Common myeloid progenitor, CD34-positive (primary cell): ENCODE measurements at regions not wholly inside any gene's neighbourhood (a gene's known extent, or its start where the extent isn't known, plus 50 kb on each side); places are given as distances from the start of the nearest gene placed in this dataset.

ENCODE experiments used
- CTCF ChIA-PET: fragments of 350-600 bp; sonication (Branson Sonifier 250); formaldehyde crosslinking; loops from one replicate; lab custom pipeline; 2021; ENCODE audit warnings: antibody characterized with exemption; lab: Charles Lee
- POLR2A ChIA-PET: fragments of 350-600 bp; sonication (Branson Sonifier 250); formaldehyde crosslinking; loops from one replicate; lab custom pipeline; 2021; ENCODE audit warnings: antibody characterized with exemption; lab: Charles Lee
- DNase-seq, 3 donors: peaks; one replicate each; pipeline versions ENCODE4 v3.0.0 to v3.0.0-alpha.2; 2013
- H3K27ac ChIP-seq, 2 experiments: 1 replicate in 1 of 2; 2 replicates in 1 of 2; pipeline ENCODE4 v1.7.0; 2013; ENCODE audit warnings: inconsistent platforms in 2 of 2, low read length in 2 of 2, mild to moderate bottlenecking in 2 of 2, low read depth in 1 of 2, moderate library complexity in 1 of 2; ENCODE audit not compliant: severe bottlenecking in 2 of 2, insufficient read depth in 1 of 2, poor library complexity in 1 of 2
- H3K27me3 ChIP-seq, 5 experiments: replicated peaks in 2 of 5; 1 replicate in 3 of 5; 2 replicates in 2 of 5; pipeline versions ENCODE4 v1.6.1 to v1.7.0; 2013; ENCODE audit warnings: low read length in 4 of 5, mild to moderate bottlenecking in 2 of 5, moderate library complexity in 2 of 5, inconsistent platforms in 1 of 5; ENCODE audit not compliant: insufficient read depth in 5 of 5, control insufficient read depth in 4 of 5
- H3K36me3 ChIP-seq, 4 experiments: 1 replicate in 2 of 4; 2 replicates in 2 of 4; pipeline versions ENCODE4 v1.6.1 to v1.7.0; 2013; ENCODE audit warnings: low read length in 3 of 4, control low read depth in 1 of 4, mild to moderate bottlenecking in 1 of 4; ENCODE audit not compliant: control insufficient read depth in 4 of 4, insufficient read depth in 4 of 4
- H3K4me1 ChIP-seq, 4 experiments: 1 replicate in 3 of 4; 2 replicates in 1 of 4; pipeline versions ENCODE4 v1.6.1 to v1.7.1; 2013; ENCODE audit warnings: low read length in 3 of 4, mild to moderate bottlenecking in 3 of 4, control low read depth in 1 of 4, inconsistent platforms in 1 of 4, moderate library complexity in 1 of 4; ENCODE audit not compliant: control insufficient read depth in 4 of 4, insufficient read depth in 4 of 4; ENCODE audit errors: control extremely low read depth in 1 of 4
- H3K4me3 ChIP-seq, 7 experiments: 1 replicate in 4 of 7; 2 replicates in 3 of 7; pipeline versions ENCODE4 v1.5.1 to v1.7.0; 2013; ENCODE audit warnings: mild to moderate bottlenecking in 7 of 7, low read length in 6 of 7, moderate library complexity in 6 of 7, inconsistent platforms in 2 of 7, low read depth in 2 of 7, control low read depth in 1 of 7; ENCODE audit not compliant: insufficient read depth in 4 of 7, control insufficient read depth in 1 of 7; ENCODE audit errors: extremely low read depth in 1 of 7
- H3K9me3 ChIP-seq, 5 experiments: 1 replicate in 4 of 5; 2 replicates in 1 of 5; pipeline versions ENCODE4 v1.6.1 to v1.7.1; 2013; ENCODE audit warnings: low read length in 4 of 5, mild to moderate bottlenecking in 2 of 5, inconsistent platforms in 1 of 5, low read depth in 1 of 5, moderate library complexity in 1 of 5; ENCODE audit not compliant: control insufficient read depth in 4 of 5, insufficient read depth in 2 of 5; ENCODE audit errors: control extremely low read depth in 1 of 5
- WGBS: methylation state at CpG from one replicate; pipeline ENCODE4 v1.1.5; 2013; ENCODE audit not compliant: insufficient coverage; 5-methylcytosine and 5-hydroxymethylcytosine counted together

DNA sequence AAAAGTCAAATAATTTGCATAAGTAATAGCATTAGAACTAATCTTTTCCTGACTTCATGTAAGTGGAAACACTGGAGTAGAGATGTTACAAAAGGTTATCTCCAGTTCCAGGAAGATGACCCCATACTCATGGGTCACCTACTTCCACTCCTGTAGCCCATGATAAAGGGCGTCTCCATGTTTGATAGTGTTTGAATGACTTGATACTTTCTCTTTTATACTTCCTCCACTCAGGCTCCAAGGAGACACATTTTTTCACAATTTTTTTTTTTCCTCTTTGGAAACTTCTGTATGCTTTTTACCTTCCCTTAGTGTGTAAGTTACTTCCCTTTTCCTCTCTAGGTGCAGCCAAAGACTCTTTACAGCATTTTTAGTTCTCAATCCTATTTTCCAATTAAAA, 382.1 kb upstream of the B3GALT2 start:
- peaks cover 0 to 3% (median 0%) of the 10 kb centered on the region in 5 experiments for H3K9me3 ChIP-seq
- H3K27ac ChIP-seq, result no peak overlapping the region
- peak; percentile 8 to 73 (median 60) for DNase-seq
- H3K36me3 ChIP-seq, result no peaks in the 10 kb centered on the region
- peaks cover 0 to 7% (median 0%) of the 10 kb centered on the region in 4 experiments for H3K4me1 ChIP-seq
- ChIA-PET CTCF (interaction anchor here (1.4 kb wide), 1 partner anchor 11 kb away, joined by 4 read pairs; no protein-coding TSS in a partner anchor), POLR2A (no interaction called here)
- H3K4me3 ChIP-seq, result no peak overlapping the region
- no peaks in the 10 kb centered on the region for H3K27me3 ChIP-seq
- WGBS, result 80% methylated on average over 1 of the region's 1 CpG

DNA sequence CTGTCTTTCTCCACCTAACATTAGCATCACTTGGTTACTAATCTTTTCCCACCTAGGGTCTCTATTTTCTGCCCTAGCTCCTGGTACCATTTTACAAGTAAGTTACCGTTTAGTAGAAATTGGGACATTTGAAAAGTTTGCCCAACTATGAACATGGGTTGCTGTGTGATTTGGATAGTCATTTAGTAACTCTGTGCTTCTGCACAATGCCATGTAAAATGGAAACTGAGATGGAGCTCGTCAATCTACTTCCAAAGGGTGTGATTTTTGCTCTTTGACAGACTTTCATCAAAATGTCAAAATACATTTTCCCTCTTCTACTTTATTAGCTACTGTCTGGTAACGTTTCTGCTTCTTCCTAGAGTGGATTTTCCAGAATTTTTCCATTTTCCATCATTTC, 381.5 kb upstream of the B3GALT2 start:
- WGBS, result 92% methylated on average over 2 of the region's 3 CpGs
- no peak for DNase-seq
- H3K4me1 ChIP-seq, result peaks cover 0 to 7% (median 0%) of the 10 kb centered on the region in 4 experiments
- peaks cover 0 to 3% (median 0%) of the 10 kb centered on the region in 5 experiments for H3K9me3 ChIP-seq
- H3K27ac ChIP-seq, result no peak overlapping the region
- ChIA-PET CTCF (interaction anchor here (1.4 kb wide), 1 partner anchor 12 kb away, joined by 4 read pairs; no protein-coding TSS in a partner anchor), POLR2A (no interaction called here)
- no peak overlapping the region for H3K4me3 ChIP-seq
- H3K27me3 ChIP-seq, result no peaks in the 10 kb centered on the region
- no peaks in the 10 kb centered on the region for H3K36me3 ChIP-seq

DNA sequence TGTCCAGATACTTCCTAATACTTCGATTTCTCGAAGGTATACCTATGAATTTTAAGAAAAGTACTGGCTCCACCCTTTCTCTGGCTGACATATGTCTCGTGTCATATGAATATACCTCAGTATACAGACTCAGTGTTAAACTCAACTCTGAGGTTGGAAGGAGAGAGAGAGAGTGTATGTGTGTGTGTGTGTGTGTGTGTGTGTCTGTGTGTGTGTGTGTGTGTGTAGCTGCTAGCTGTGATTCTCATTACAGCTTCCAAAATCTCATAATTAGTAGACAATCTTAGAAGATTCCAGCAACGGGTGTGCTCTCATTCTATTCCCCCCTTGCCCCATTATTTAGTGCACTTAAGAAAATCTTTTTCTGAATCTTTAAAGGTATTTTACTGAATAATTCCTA, 380.3 kb upstream of the B3GALT2 start:
- CTCF ChIA-PET, result interaction anchor here (1.4 kb wide), 1 partner anchor 13 kb away, joined by 4 read pairs; no protein-coding TSS in a partner anchor
- 100% methylated on average over 1 of the region's 4 CpGs for WGBS

DNA sequence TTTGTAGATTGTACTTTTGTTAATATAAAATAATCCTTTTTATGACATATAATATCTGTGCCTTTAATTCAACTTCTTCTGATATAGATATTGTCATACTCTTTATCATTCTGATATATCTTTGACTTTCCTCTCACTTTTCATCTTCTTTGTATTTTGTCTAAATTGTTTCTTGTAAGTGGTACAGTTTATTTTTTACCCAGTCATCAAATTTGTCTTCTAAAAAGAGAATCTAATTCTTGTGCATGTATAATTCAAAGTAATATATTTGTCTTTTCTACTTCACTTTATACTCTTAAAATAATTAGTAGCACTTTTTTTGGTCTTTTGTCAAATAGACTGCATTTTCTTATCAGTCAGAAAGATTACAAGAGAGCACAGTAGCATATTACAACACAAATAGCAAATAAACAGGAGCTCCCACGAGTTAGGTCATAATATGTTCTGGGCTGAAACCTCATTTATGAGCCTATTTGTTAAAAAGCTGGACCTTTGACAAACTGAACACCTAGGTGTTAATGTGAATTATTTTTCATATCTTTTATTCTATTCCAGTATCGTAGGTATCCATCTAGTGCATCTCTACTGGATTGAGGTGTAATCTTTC, 379.7 kb upstream of the B3GALT2 start:
- H3K27me3 ChIP-seq, result no peaks in the 10 kb centered on the region
- H3K36me3 ChIP-seq, result no peaks in the 10 kb centered on the region
- peaks cover 0 to 7% (median 0%) of the 10 kb centered on the region in 4 experiments for H3K4me1 ChIP-seq
- no peak overlapping the region for H3K27ac ChIP-seq
- peaks cover 0 to 3% (median 0%) of the 10 kb centered on the region in 5 experiments for H3K9me3 ChIP-seq
- POLR2A ChIA-PET, result no interaction called here
- WGBS, result 80% methylated on average over 1 of the region's 2 CpGs
- CTCF ChIA-PET, result no interaction called here
- H3K4me3 ChIP-seq, result no peak overlapping the region
- DNase-seq, result no peak

More for the DNA sequence above, 380.3 kb upstream of the B3GALT2 start:
- Histone ChIP-seq H3K27me3 (no peaks in the 10 kb centered on the region), H3K4me3 (no peak overlapping the region), H3K4me1 (peaks cover 0 to 7% (median 0%) of the 10 kb centered on the region in 4 experiments), H3K36me3 (no peaks in the 10 kb centered on the region), H3K27ac (no peak overlapping the region), H3K9me3 (peaks cover 0 to 3% (median 0%) of the 10 kb centered on the region in 5 experiments)
- DNase-seq, result no peak
- POLR2A ChIA-PET, result no interaction called here

DNA sequence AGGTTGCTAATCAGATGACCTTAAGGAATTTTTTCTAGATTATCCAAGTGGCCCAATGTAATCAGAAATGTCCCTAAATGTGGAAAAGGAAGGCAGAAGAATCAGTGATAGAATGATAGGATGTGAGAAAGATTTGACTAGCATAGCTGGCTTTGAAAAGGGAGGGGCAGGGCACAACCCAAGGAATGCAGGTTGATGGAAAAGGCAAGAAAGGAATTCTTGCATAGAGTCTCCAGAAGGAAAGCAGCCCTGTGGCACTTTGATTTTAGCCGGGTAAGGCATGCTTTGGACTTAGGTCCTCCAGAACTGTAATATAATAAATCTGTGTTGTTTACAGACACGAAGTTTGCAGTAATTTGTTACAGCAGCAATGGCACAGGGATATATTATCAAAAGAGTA, 375.7 kb upstream of the B3GALT2 start:
- CTCF ChIA-PET, result interaction anchor here (1.7 kb wide), 1 partner anchor 12 kb away, joined by 6 read pairs; no protein-coding TSS in a partner anchor
- Histone ChIP-seq H3K36me3 (no peaks in the 10 kb centered on the region), H3K4me3 (no peak overlapping the region), H3K9me3 (no peaks in the 10 kb centered on the region), H3K4me1 (peaks cover 3 to 12% (median 6%) of the 10 kb centered on the region in 4 experiments), H3K27me3 (no peaks in the 10 kb centered on the region), H3K27ac (no peak overlapping the region)
- no peak for DNase-seq
- POLR2A ChIA-PET, result no interaction called here
- WGBS, result no CpG with 5 or more reads among the region's 2 CpGs

DNA sequence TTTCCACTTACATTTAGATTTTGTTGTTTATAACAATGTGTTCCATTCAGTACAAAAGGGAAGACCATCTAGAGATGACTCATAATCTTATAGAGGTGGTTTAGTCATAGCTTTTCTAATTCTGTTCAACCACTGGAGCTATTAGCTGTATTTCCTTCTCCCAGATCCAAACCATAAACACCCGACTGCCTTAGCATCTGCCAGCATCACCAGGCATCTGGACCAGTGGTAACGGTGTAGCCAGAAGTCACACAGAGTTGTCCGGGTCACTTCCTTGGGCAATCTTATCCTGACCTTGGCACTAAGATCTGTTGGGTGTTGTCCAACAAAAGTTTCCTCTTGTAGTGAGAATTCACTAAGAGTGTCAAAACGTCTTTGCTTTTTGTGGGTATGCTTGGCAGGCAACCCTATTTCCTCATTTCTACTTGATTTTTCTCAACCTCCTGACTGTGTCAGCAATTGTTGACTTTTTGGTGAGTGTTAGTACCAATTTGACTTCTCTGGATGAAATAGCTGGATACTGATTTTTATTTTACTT, 372.1 kb upstream of the B3GALT2 start:
- peak overlapping the region in 3 of 7 experiments; percentile 26 to 48 (median 36) for H3K4me3 ChIP-seq
- H3K27me3 ChIP-seq, result no peaks in the 10 kb centered on the region
- no peaks in the 10 kb centered on the region for H3K36me3 ChIP-seq
- H3K4me1 ChIP-seq, result peaks cover 3 to 12% (median 6%) of the 10 kb centered on the region in 4 experiments
- no peaks in the 10 kb centered on the region for H3K9me3 ChIP-seq
- no peak overlapping the region for H3K27ac ChIP-seq
- POLR2A ChIA-PET, result no interaction called here
- CTCF ChIA-PET, result no interaction called here
- peak; percentile 53 to 92 (median 89) for DNase-seq
- 0% methylated on average over 3 of the region's 4 CpGs for WGBS
